Brain microvascular endothelial cell (primary cell): ENCODE measurements at regions not wholly inside any gene's neighbourhood (a gene's known extent, or its start where the extent isn't known, plus 50 kb on each side); places are given as distances from the start of the nearest gene placed in this dataset.

ENCODE experiments used
- DNase-seq: peaks from one replicate; pipeline ENCODE4 v3.0.0-alpha.2; 2020
- H3K27ac ChIP-seq: fragments of 250-450 bp; sonication (Bioruptor Pico); 2 replicates; pipeline ENCODE4 v1.5.1; 2020; ENCODE audit warnings: mild to moderate bottlenecking, moderate library complexity
- H3K27me3 ChIP-seq: fragments of 250-450 bp; sonication (Bioruptor Pico); replicated peaks from 2 replicates; pipeline ENCODE4 v1.5.1; 2020; ENCODE audit warnings: mild to moderate bottlenecking
- H3K36me3 ChIP-seq: fragments of 250-450 bp; sonication (Bioruptor Pico); replicated peaks from 2 replicates; pipeline ENCODE4 v1.5.1; 2020; ENCODE audit warnings: mild to moderate bottlenecking
- H3K4me3 ChIP-seq: 2 replicates; pipeline ENCODE4 v1.5.1; 2011; ENCODE audit warnings: low read depth, mild to moderate bottlenecking, control low read depth, low read length, moderate library complexity
- in situ Hi-C: cut with HindIII; loops from 2 replicates; pipeline ENCODE4 v1.10.0; 2017; ENCODE audit warnings: low sequenced_read_pairs, low pct_ligation_motif_present
- TF ChIP-seq, protein P1 (sequence below): IDR thresholded peaks from 2 replicates; pipeline ENCODE4 v1.5.1; 2011; ENCODE audit warnings: low read depth, mild to moderate bottlenecking, moderate library complexity, low read length, control low read depth, inconsistent platforms; ENCODE audit errors: missing control alignments

DNA sequence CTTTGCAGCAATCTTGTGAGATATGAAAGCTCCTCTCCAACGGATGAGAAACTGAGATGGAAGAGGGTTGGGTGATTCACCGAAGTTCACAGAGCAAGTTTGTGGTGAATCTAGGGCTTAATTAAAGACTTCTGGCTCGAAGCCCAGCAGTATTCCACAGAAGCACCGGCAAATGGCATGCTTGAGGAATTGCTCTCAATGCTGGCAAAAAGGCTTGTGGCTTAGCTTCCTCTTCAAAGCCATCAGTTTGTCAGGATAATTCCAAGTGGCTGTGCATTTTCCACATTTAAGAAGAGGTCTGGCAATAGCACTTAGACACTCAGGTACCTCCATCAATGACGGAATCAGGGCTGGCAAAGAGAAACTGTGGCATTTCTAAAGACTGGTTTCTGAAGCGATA lies 98.7 kb upstream of the SLC66A3 start:
- Histone ChIP-seq H3K27ac (no peak overlapping the region), H3K4me3 (no peak overlapping the region), H3K36me3 (no peaks in the 10 kb centered on the region), H3K27me3 (no peaks in the 10 kb centered on the region)
- TF ChIP-seq, protein P1, sequence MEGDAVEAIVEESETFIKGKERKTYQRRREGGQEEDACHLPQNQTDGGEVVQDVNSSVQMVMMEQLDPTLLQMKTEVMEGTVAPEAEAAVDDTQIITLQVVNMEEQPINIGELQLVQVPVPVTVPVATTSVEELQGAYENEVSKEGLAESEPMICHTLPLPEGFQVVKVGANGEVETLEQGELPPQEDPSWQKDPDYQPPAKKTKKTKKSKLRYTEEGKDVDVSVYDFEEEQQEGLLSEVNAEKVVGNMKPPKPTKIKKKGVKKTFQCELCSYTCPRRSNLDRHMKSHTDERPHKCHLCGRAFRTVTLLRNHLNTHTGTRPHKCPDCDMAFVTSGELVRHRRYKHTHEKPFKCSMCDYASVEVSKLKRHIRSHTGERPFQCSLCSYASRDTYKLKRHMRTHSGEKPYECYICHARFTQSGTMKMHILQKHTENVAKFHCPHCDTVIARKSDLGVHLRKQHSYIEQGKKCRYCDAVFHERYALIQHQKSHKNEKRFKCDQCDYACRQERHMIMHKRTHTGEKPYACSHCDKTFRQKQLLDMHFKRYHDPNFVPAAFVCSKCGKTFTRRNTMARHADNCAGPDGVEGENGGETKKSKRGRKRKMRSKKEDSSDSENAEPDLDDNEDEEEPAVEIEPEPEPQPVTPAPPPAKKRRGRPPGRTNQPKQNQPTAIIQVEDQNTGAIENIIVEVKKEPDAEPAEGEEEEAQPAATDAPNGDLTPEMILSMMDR = no peak
- in situ Hi-C loops = no loop called here
- peak; percentile 78 for DNase-seq

- Histone ChIP-seq H3K36me3 (no peaks in the 10 kb centered on the region), H3K27ac (no peak overlapping the region), H3K27me3 (no peaks in the 10 kb centered on the region), H3K4me3 (no peak overlapping the region)
- TF ChIP-seq, protein P1 = no peak
- in situ Hi-C loops = no loop called here
- no peak for DNase-seq
Observed at GRCh38 chr2:11057031-11057430, 98.2 kb upstream of the SLC66A3 start.

DNA sequence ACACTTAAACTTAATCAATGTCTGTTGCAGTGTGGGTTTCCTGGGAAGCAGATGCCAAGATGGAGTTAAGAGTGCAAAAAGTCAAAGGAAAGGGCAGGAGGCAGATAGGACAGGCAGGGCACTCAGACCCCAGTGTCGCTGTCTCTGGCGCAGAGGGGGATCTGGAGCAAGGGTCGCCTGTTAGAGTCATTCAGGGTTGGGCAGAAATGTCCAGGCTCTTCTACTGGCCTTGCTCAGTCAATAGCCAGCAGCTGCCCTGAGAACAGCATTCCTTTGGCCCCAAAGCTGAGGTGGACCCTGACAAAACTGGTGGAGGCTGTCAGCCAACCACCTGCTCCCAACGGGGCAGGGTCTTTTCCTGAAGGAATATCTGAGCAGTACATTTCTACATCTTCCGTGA lies 97.1 kb upstream of the SLC66A3 start:
- H3K27ac ChIP-seq = no peak overlapping the region
- in situ Hi-C loops = no loop called here
- no peak overlapping the region for H3K4me3 ChIP-seq
- H3K27me3 ChIP-seq = no peaks in the 10 kb centered on the region
- TF ChIP-seq, protein P1 = no peak
- H3K36me3 ChIP-seq = no peaks in the 10 kb centered on the region
- DNase-seq = no peak

DNA sequence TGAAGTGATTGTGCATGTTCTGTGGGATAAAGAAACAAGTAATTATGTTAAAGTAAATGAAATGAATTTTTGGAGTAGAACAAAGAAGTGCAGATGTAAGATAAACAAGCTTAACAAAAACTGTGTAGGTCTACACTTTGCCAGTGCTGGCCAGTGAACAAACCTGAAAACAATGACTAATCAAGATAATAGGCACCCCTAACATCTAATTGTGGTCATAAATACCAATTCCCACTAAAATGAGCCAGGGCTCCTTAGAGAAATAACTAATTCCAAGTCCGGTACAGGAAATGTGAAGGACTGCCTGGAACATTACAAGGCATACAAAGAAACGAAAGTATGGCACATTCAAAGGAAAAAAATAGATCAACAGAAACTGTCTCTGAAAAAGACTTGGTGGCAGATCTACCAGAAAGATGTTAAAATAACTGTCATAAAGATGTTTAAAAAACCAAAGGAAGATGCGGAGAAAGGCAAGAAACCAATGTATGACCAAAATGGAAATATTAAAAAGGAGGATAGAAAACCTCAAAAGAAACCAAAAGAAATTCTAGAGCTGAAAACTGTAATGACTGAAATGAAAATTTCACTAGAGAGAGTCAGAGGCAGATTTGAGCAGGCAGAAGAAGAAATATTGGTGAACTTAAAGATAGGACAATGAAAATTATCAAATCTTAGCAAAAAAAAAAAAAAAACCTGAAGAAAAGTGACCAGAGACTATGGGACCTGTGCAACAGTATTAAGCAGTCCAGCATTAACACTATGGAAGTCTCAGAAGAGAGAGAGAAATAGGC lies 94.7 kb upstream of the SLC66A3 start:
- Histone ChIP-seq H3K36me3 (no peaks in the 10 kb centered on the region), H3K27me3 (no peaks in the 10 kb centered on the region), H3K4me3 (no peak overlapping the region), H3K27ac (no peak overlapping the region)
- TF ChIP-seq, protein P1 = no peak
- no peak for DNase-seq
- in situ Hi-C loops = no loop called here

DNA sequence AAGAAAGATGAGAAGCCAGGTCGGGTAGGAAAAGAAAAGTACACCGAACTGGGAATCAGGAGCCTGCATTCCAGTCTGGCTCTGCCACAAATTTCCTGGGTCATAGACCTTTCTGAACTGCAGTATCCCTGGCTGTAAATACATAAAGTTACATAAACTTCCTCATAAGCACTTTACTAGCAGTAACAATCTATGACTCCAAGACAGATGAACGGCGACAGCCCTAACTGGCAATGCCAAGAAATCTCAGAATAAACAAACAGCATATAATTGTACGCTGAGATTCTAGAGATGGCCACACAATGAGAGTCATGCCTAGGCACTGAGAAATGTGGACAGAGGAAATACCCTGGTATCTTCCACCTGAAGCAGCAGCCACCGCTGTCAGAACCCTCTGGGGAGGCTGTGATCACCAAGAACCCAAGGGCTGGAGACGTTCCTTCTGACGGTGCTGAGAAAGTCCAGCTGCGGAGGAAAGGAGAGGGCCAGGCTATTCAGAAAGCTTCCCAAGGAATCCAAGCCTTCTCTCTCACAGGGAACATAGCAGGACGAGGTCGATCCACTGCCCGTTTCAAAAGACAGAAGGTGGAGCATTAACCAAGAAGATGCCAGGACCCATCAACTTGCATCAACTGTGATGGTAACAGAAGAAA lies 89.3 kb upstream of the SLC66A3 start:
- in situ Hi-C loops = no loop called here
- no peak overlapping the region for H3K27ac ChIP-seq
- H3K27me3 ChIP-seq = peaks cover 4% of the 10 kb centered on the region

More for the DNA sequence above, 89.3 kb upstream of the SLC66A3 start:
- Histone ChIP-seq H3K36me3 (no peaks in the 10 kb centered on the region), H3K4me3 (no peak overlapping the region)
- TF ChIP-seq, protein P1 = no peak
- DNase-seq = no peak
